Breast epithelium (tissue), 4 donors: ENCODE measurements at regions not wholly inside any gene's neighbourhood (a gene's known extent, or its start where the extent isn't known, plus 50 kb on each side); places are given as distances from the start of the nearest gene placed in this dataset.
A peak's percentile ranks its signal among the peaks of the same experiment; 100 is the strongest.

Experiments used
- DNase-seq, 2 donors: peaks; one replicate each; pipeline ENCODE4 v3.0.0-alpha.2; 2019; ENCODE audit warnings: low spot score in 2 of 2
- H3K27ac ChIP-seq, 2 donors: fragments of 200-600 bp; sonication (generic) in 1 of 2; one replicate each; pipeline ENCODE4 v1.5.1; 2016 to 2019; ENCODE audit warnings: mild to moderate bottlenecking in 1 of 2
- H3K27me3 ChIP-seq, 2 donors: fragments of 200-600 bp; sonication (generic) in 1 of 2; one replicate each; pipeline versions ENCODE4 v1.5.1 to v1.6.0; 2017 to 2019; ENCODE audit warnings: control low read depth in 1 of 2, mild to moderate bottlenecking in 1 of 2
- H3K36me3 ChIP-seq: fragments of 200-600 bp; one replicate; pipeline ENCODE4 v1.5.1; 2019
- H3K4me1 ChIP-seq, 2 donors: fragments of 200-600 bp; sonication (generic); one replicate each; pipeline ENCODE4 v1.5.1; 2016 to 2019; ENCODE audit warnings: control low read depth in 1 of 2
- H3K4me3 ChIP-seq, 3 donors: fragments of 200-600 bp; sonication (generic); 1 replicate in 2 of 3; 2 replicates in 1 of 3; pipeline ENCODE4 v1.5.1; 2016 to 2019; ENCODE audit warnings: mild to moderate bottlenecking in 3 of 3, moderate library complexity in 2 of 3
- H3K9me3 ChIP-seq, 2 donors: fragments of 200-600 bp; sonication (generic) in 1 of 2; one replicate each; pipeline ENCODE4 v1.5.1; 2016 to 2019; ENCODE audit warnings: control low read depth in 1 of 2
- POLR2A ChIP-seq: fragments of 450-650 bp; IDR thresholded peaks from one replicate; pipeline ENCODE4 v1.6.1; 2016; ENCODE audit warnings: antibody characterized with exemption, mild to moderate bottlenecking, moderate library complexity
- POLR2AphosphoS5 ChIP-seq, 3 donors: sonication (generic); formaldehyde crosslinking; IDR thresholded peaks; one replicate each; pipeline ENCODE4 v1.6.1; 2017; ENCODE audit warnings: antibody characterized with exemption in 3 of 3
- intact Hi-C: fragments of 100-400 bp; cut with DNase I; formaldehyde crosslinking; loops from one replicate; pipeline ENCODE4 v1.15.1; 2023; ENCODE audit warnings: low total_unique reads
- TF ChIP-seq, protein P1 (sequence below), 3 donors: fragments of 450-650 bp; IDR thresholded peaks; one replicate each; pipeline ENCODE4 v1.5.1; 2016 to 2017; ENCODE audit warnings: antibody characterized with exemption in 3 of 3, mild to moderate bottlenecking in 3 of 3, moderate library complexity in 3 of 3

DNA sequence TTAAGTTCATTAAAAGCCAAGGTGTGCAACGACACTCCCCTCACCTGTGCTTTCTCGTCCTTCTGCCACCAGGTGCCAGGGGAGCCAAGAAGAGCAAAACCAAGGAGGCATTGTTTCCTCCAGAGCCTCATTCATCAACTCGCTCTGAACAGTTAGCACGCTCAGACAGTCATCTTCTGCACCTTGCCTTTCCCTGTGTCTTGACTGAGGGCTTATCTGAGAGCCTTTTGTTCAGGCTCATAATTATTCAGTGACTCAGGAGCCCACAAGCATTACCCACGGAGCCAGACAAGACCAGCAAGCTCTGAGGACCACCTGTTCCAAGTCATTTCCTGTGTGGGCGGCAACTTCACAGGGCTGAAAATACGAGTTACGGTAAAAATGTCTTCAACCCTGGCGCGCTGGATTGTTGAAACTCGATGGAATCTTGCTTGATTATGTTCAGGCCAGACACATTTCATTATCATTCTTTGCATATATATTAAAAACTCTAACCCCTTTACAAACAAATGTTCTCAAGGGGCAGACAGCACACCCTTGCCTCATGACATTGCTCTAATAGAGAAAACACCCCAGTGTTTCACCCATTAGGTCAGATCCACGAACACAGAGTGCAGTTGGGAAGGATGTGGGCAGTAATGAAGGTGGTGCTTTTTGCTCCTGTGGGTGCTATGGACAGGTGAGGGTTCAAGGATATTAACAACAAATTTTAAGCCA, 89.7 kb upstream of the RUNX1 start:
- intact Hi-C loops, result no loop called here
- peak in 1 of 2 donors; percentile 90 for DNase-seq
- Histone ChIP-seq H3K36me3 (no peaks in the 10 kb centered on the region), H3K27ac (peak overlapping the region; percentile 75 to 79), H3K9me3 (no peaks in the 10 kb centered on the region), H3K4me1 (peaks cover 0 to 13% of the 10 kb centered on the region in 2 donors), H3K27me3 (no peaks in the 10 kb centered on the region), H3K4me3 (no peak overlapping the region)
- no peak for TF ChIP-seq POLR2A
- peak in 2 of 3 donors; percentile 39 to 47 for TF ChIP-seq POLR2AphosphoS5 (IDR thresholded peaks at IDR 0.05)
- TF ChIP-seq, protein P1, sequence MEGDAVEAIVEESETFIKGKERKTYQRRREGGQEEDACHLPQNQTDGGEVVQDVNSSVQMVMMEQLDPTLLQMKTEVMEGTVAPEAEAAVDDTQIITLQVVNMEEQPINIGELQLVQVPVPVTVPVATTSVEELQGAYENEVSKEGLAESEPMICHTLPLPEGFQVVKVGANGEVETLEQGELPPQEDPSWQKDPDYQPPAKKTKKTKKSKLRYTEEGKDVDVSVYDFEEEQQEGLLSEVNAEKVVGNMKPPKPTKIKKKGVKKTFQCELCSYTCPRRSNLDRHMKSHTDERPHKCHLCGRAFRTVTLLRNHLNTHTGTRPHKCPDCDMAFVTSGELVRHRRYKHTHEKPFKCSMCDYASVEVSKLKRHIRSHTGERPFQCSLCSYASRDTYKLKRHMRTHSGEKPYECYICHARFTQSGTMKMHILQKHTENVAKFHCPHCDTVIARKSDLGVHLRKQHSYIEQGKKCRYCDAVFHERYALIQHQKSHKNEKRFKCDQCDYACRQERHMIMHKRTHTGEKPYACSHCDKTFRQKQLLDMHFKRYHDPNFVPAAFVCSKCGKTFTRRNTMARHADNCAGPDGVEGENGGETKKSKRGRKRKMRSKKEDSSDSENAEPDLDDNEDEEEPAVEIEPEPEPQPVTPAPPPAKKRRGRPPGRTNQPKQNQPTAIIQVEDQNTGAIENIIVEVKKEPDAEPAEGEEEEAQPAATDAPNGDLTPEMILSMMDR (IDR thresholded peaks at IDR 0.05), result peak in 1 of 3 donors; percentile 62

DNA sequence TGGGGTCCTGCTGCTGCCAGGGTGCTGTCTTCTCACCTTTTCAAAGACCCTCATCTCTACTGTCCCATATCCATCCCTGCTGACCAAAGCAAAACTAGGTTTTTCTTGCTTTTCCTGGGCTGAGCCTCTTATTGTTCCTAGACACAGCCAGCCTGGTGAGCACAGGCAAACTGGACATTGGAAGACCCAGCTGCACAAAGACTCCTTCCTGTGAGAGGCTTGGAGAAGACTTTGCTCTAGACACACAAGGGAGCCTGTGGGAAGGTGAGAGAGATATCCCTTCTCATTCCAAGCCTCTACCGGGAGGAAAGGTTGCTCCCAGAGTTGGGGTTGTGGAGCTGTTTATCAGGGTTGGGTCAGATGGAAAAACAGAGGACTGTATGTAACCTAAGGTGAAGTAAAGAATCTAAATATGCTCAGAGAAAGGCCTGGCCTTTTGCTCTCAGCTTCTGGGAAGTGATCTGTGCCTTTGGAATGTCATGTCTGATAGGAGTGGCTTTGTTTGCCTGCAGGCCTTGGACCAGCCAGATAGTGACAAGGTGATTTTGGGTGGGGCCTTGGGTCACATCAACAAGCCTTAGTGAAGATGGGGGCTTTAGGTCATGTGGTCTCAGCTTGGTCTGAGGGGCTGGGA, 87.6 kb upstream of the RUNX1 start:
- intact Hi-C loops, result no loop called here
- no peak overlapping the region for H3K4me3 ChIP-seq

DNA sequence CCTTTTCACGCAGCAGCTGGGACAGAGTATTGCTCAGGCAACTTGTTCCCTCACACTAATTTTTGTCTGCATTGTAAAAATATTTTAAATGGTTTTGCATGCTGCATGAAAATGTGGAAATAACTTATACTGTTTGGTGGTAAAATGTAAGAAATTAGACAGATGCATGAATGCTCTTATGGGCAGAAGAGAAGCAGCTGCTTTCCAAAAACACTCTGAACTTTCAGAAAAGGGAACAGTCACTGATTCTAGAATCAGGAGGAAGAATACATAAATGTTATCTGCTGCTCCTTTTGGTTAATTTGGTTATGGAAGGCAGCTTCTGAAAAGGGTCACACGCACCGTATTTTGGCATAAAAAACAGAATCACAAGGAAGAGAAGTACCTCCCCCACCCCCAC, 87.0 kb upstream of the RUNX1 start:
- Histone ChIP-seq H3K4me3 (no peak overlapping the region), H3K27ac (peak overlapping the region; percentile 79 to 85), H3K36me3 (no peaks in the 10 kb centered on the region), H3K9me3 (no peaks in the 10 kb centered on the region), H3K4me1 (peaks cover 0 to 13% of the 10 kb centered on the region in 2 donors), H3K27me3 (no peaks in the 10 kb centered on the region)
- intact Hi-C loops, result no loop called here
- no peak for TF ChIP-seq POLR2AphosphoS5 (IDR thresholded peaks at IDR 0.05)
- no peak for DNase-seq

More for the DNA sequence above, 87.6 kb upstream of the RUNX1 start:
- no peak for DNase-seq
- Histone ChIP-seq H3K27ac (peak overlapping the region; percentile 79 to 85), H3K36me3 (no peaks in the 10 kb centered on the region), H3K4me1 (peaks cover 0 to 13% of the 10 kb centered on the region in 2 donors), H3K9me3 (no peaks in the 10 kb centered on the region), H3K27me3 (no peaks in the 10 kb centered on the region)
- TF ChIP-seq POLR2A, result no peak
- TF ChIP-seq, protein P1 (IDR thresholded peaks at IDR 0.05), result no peak
- TF ChIP-seq POLR2AphosphoS5 (IDR thresholded peaks at IDR 0.05), result no peak

DNA sequence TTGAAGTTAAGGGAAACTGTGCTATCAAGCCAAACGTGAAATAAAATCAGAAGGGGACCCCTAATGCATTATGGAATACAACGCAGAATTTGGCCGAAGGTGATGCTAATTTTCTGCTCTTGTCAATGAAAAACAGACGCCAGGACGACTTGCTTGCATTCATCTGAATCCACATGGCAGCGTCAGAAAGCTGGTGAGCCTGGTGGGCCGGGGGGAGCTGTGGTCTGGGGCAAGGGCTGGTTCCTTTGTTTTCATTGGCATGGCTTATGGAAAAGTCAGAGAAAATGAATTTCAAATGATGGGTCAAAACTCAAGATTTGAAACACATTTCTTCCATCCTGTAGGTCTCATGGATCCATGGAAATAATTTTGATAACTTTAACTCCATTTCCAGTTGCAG, 86.4 kb upstream of the RUNX1 start:
- intact Hi-C loops, result no loop called here
- peaks cover 0 to 13% of the 10 kb centered on the region in 2 donors for H3K4me1 ChIP-seq
- no peak overlapping the region for H3K4me3 ChIP-seq
- no peaks in the 10 kb centered on the region for H3K9me3 ChIP-seq
- no peak for DNase-seq
- TF ChIP-seq, protein P1 (IDR thresholded peaks at IDR 0.05), result no peak
- TF ChIP-seq POLR2A (no peak), POLR2AphosphoS5 (IDR thresholded peaks at IDR 0.05) (no peak)
- peak overlapping the region in 1 of 2 donors; percentile 3 for H3K27ac ChIP-seq
- no peaks in the 10 kb centered on the region for H3K27me3 ChIP-seq
- H3K36me3 ChIP-seq, result no peaks in the 10 kb centered on the region

DNA sequence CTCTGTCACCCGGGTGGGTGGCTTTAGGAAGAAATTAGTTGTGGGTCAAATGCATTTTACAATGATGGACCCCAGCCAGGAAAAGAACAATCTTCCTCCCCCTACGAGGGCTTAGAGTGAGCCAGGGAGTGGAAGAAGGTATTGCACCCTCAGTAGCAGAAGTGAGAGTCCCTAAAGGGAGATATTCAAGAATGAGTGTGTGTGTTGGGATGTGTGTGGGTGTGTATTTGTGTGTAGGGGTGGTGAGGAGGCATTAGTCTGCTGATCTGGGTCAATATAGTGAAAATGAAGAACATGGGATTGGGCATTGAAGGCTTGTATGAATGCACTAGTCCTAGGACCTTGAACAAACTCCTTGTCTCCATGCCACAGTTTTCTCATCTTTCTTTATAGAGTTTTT, 85.2 kb upstream of the RUNX1 start:
- TF ChIP-seq POLR2AphosphoS5 (IDR thresholded peaks at IDR 0.05) (no peak), POLR2A (no peak)
- TF ChIP-seq, protein P1 (IDR thresholded peaks at IDR 0.05), result no peak
- Histone ChIP-seq H3K4me1 (peaks cover 0 to 13% of the 10 kb centered on the region in 2 donors), H3K27me3 (no peaks in the 10 kb centered on the region), H3K36me3 (no peaks in the 10 kb centered on the region), H3K4me3 (no peak overlapping the region), H3K9me3 (no peaks in the 10 kb centered on the region), H3K27ac (no peak overlapping the region)
- intact Hi-C loops, result no loop called here
- DNase-seq, result no peak
